HL-60/S4 treated with phorbol 12-myristate 13-acetate at 8.2 ng/mL for 4 days and 3 days (cell line): ENCODE measurements at regions not wholly inside any gene's neighbourhood (a gene's known extent, or its start where the extent isn't known, plus 50 kb on each side); places are given as distances from the start of the nearest gene placed in this dataset.
"Not testable (repeated sequence)": the region's sequence is repeated elsewhere in the genome, so short reads cannot be mapped to it uniquely, and the experiment has no call there.

Experiments used
- in situ Hi-C: fragments of 300-500 bp; cut with MboI; formaldehyde crosslinking; loops from 2 replicates; pipeline ENCODE4 v1.15.0; 2022; ENCODE audit warnings: low sequenced_read_pairs

- in situ Hi-C loops = no loop called here
Measured at GRCh38 chr9:82757924-82758323, 305.0 kb downstream of the RASEF start.

GRCh38 chr9:82761027-82761426 lies 301.9 kb downstream of the RASEF start:
- in situ Hi-C loops = no loop called here

- in situ Hi-C loops = no loop called here
Measured at GRCh38 chr9:82761956-82762355, 301.0 kb downstream of the RASEF start.

DNA sequence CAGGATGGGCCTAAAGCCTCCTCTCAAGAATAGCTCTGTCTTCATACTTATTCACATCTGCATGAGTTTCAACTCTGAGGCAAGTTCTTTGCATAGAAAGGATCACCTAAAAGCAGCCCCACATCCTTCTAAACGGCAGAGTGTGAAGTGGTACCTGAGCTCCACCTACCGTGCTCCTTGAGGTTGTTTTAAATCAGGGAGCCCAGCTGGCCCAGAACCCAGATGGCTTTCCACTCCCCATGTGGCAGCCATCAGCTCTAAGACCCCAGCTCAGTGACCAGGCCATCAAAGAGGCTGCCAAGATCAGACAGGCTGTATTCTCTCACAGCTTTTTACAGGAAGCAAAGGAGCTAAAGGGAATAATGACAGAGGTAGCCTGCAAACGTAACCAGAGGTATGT lies 299.3 kb downstream of the RASEF start:
- in situ Hi-C loops = no loop called here

DNA sequence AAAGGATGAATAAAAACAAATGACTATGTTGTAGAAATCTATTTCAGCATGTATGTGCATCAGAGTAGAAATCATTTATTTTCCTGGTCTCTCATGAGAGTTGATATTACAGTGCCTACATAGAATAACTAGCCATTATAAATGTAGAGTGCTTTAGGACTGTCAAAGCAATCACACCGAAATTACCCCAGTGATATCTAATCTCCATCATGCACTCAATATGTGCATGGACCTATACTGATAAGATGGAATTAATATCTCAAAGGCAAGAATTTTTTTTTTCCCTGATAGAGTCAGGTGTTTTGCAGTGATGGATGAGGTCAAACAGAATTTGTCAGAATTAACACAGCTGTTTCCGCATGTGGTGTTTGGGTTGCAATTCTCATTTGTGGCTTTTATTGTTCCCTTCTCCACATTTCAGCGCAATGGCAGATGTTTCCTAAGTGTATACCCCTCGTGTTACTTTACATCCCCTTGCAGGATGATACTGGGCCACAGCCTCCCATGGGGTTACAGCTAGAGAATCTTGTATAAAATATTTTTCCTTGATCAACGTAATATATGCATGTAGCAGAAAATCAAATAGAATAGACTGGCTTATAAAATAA lies 298.8 kb downstream of the RASEF start:
- in situ Hi-C loops = no loop called here

GRCh38 chr9:82774707-82775231 lies 288.2 kb downstream of the RASEF start:
- in situ Hi-C loops = not testable (repeated sequence)

DNA sequence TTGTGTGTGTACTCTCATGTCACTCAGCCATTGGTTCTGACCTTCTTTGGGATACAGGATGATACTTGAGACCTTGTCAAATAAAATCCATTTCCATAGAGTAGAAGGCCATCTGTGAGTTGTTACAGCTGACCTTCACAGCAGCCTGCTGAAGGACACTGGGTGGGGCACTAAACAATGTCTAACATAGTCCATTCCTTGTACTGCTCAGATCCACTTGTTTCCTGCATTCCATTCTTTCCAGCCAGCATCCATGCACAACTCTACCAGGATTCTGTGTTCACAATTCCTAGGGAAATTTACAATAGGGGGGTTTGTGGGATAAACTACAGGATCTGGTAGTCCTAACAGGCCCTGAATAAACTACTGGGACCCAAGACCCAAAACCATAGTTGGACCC lies 286.4 kb downstream of the RASEF start:
- in situ Hi-C loops = no loop called here

GRCh38 chr9:82777366-82777765 lies 285.6 kb downstream of the RASEF start:
- in situ Hi-C loops = no loop called here

DNA sequence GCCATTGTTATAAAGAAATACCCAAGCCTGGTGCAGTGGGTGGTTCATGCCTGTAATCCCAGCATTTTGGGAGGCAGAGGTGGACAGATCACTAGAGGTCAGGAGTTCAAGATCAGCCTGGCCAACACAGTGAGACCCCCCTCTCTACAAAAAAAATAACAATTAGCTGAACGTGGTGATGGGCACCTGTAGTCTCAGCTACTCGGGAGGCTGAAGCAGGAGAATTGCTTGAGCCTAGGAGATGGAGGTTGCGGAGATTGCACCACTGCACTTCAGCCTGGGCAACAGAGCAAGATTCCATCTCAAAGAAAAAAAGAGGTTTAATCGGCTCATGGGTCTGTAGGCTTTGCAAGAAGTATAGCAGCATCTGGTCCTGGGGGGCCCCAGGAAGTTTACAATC lies 284.0 kb downstream of the RASEF start:
- in situ Hi-C loops = not testable (repeated sequence)

- in situ Hi-C loops = no loop called here
Measured at GRCh38 chr9:82780017-82780416, 282.9 kb downstream of the RASEF start.

GRCh38 chr9:82781921-82782392 lies 281.0 kb downstream of the RASEF start:
- in situ Hi-C loops = no loop called here

- in situ Hi-C loops = no loop called here
Measured at GRCh38 chr9:82783045-82783444, 279.9 kb downstream of the RASEF start.

- in situ Hi-C loops = no loop called here
Measured at GRCh38 chr9:82784589-82784988, 278.4 kb downstream of the RASEF start.

DNA sequence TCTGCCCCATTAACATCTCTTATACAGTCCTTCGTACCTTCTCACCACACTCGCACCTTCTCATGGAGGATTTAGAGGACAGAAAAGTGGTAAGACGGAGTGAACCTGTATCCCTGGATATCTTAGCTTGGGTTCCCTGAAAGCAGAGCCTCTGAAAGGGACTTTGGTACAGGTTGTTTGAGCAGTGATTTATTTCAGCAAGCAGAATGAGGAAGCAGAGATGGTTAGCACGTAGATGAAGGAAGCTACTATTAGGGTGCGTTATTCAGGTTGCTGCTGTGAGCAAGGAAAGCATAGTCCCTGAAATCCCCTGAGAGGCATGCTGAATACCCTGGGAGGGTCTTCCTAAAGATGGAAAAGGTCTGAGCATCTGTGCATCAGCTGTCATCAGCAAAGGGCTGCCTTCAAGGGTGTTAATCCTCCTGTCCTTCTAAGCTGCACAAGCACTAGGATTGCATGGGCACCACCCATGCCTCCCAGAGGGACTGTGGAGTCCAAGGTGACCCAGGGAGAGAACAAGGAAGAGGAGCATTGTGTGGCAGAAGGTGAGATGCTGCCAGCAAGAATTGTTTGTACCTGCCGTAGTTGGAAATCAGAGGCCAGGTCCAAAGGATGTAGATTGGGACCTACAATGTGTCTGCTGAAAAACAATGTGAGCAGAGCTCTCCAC lies 273.7 kb downstream of the RASEF start:
- in situ Hi-C loops = no loop called here

DNA sequence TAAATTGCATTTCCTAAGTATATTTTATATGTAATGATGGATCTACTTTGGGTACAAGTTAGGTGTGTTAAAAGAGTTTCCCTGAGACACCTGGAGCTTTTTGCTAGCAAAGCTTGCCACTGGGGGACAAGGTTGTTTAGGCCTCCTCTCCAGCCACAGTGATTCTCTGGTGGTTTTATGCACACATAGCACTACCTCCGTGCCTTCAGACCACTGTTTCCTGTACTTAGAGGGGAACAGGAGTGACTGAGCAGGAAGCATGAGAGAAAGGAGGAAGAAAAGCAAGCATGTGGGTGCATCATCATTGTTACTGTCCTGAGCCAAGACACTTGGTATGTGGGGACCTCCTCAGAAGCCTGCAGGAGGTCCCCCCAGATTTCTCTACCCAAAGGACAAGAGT lies 272.1 kb downstream of the RASEF start:
- in situ Hi-C loops = no loop called here

GRCh38 chr9:82791692-82792091 lies 271.2 kb downstream of the RASEF start:
- in situ Hi-C loops = no loop called here

- in situ Hi-C loops = no loop called here
Measured at GRCh38 chr9:82797534-82797933, 265.4 kb downstream of the RASEF start.

DNA sequence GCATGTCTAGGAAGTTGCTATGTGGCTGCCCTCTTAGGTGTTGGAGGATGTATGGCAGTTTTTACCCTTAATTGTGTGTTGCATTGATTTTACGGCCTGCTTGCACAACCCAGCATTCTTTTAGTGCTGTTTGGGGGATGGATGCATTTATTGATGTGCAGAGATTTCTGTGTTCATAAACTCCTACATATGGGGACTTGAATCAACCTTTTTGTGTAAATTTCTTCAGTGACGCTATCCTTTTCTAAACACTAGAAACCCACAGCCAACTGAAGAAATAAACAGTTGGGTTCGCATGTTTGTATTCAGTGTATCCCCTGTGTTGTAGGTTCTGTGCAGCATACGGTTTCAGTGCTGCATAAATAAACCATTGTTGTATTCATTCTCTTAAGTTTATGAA lies 263.7 kb downstream of the RASEF start:
- in situ Hi-C loops = no loop called here

- in situ Hi-C loops = no loop called here
Measured at GRCh38 chr9:82805027-82805426, 257.9 kb downstream of the RASEF start.

DNA sequence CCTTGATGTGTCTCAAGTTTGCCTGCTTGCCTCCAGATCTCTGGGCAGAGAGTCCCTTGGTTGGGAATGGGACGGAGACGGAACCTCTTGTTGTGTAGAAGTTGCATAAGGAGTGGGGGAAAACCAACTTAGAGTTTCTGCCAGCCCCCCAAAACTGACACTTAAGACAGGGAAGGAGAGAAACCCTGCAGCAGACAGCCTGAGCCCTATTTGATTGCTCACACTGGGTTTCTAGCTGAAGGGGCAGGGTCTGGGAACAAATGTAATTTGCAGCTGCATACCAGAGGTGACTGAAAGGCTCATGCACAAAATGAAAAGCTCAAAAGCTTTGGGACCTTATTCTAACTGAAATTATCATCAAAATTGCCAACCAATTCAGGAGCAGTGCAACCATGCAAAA lies 254.5 kb downstream of the RASEF start:
- in situ Hi-C loops = no loop called here

- in situ Hi-C loops = no loop called here
Measured at GRCh38 chr9:82810915-82811314, 252.0 kb downstream of the RASEF start.

DNA sequence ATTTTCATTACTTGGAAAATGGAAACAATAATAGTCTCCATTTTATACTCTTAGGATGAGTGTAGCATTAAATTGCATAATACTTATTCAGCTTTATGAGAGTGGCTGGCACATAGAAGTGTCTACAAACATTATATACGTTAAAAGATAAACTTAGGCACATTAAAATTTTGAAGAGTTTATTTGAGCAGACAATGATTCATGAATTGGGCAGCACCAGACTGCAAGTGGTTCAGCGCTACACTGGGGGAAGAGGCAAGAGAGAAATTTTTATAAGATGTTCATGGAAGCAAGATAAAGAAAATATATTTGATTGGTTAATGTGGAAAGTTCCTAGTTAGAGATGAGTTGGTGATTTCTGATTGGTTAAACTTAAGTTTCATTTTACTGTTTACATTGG lies 243.7 kb downstream of the RASEF start:
- in situ Hi-C loops = no loop called here

DNA sequence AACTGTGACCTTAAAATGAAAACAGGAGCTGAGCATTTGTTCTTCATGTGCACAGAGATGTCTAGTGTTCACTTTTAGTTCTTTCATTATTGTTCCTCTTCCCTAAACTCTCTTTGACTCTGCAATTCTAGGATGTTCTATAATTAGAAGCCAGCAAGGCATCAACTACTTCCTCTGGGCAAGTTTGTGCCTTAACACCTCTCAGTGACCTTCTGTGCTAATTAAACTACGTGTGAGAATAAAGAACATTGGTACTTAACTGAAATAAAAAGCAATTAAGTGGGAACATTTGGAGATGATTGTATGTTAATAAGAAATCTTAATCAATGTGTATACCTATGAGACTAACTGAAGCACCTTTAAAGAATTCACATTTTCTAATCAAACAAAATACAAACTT lies 242.8 kb downstream of the RASEF start:
- in situ Hi-C loops = no loop called here
